Central memory CD8-positive, alpha-beta T cell (primary cell): ENCODE measurements at regions not wholly inside any gene's neighbourhood (a gene's known extent, or its start where the extent isn't known, plus 50 kb on each side); places are given as distances from the start of the nearest gene placed in this dataset.

Experiments
- ATAC-seq: fragments of 150-1000 bp; cut with Tn5 transposase; replicated peaks from 2 replicates; pipeline ENCODE4 v1.10.0; 2022; ENCODE audit warnings: mild to moderate bottlenecking, moderate FRiP score, moderate number of reproducible peaks; ENCODE audit not compliant: poor library complexity, severe bottlenecking; ENCODE audit errors: extremely low read depth
- DNase-seq, 2 donors: peaks; one replicate each; pipeline ENCODE4 v3.0.0; 2021; ENCODE audit warnings: low spot score in 2 of 2
- H3K27ac Mint-ChIP-seq: one replicate; pipeline ENCODE4 v1.8.0; 2022; ENCODE audit warnings: low read depth, mild to moderate bottlenecking, moderate library complexity, mixed read lengths
- H3K27me3 Mint-ChIP-seq: one replicate; pipeline ENCODE4 v1.8.0; 2022; ENCODE audit warnings: mixed read lengths
- H3K36me3 Mint-ChIP-seq: one replicate; pipeline ENCODE4 v1.8.0; 2022; ENCODE audit warnings: mild to moderate bottlenecking, moderate library complexity, mixed read lengths; ENCODE audit not compliant: insufficient read depth
- H3K4me1 Mint-ChIP-seq: one replicate; pipeline ENCODE4 v1.8.0; 2022; ENCODE audit warnings: mixed read lengths
- H3K4me3 Mint-ChIP-seq: one replicate; pipeline ENCODE4 v1.8.0; 2022; ENCODE audit warnings: mild to moderate bottlenecking, moderate library complexity, mixed read lengths
- H3K9me3 Mint-ChIP-seq: one replicate; pipeline ENCODE4 v1.8.0; 2022; ENCODE audit warnings: mixed read lengths

DNA sequence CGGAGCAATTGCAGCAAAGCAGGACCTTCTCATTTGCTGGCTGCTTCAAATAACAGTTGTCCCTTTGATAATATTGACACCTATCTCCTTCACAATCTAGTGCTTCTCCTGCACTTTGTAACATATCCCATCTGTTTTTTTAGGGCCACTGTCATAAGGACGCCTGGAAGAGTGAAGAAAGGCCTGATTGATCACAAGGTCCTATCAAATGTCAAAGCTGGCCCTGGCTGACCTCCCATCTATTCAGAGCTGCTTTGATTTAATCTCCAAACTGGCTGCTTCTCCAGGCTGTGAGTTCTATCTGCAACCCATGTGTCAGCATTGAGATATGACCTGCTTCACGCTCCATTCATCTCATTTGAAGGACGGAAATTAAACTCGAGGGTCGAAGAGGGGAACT is 601.2 kb upstream of the KCNMB2 start:
- no peaks in the 10 kb centered on the region for H3K9me3 Mint-ChIP-seq
- H3K27ac Mint-ChIP-seq = no peak overlapping the region
- H3K4me1 Mint-ChIP-seq = no peaks in the 10 kb centered on the region
- no peaks in the 10 kb centered on the region for H3K27me3 Mint-ChIP-seq
- H3K36me3 Mint-ChIP-seq = no peaks in the 10 kb centered on the region
- DNase-seq (no peak), ATAC-seq (no peak)
- no peak overlapping the region for H3K4me3 Mint-ChIP-seq

DNA sequence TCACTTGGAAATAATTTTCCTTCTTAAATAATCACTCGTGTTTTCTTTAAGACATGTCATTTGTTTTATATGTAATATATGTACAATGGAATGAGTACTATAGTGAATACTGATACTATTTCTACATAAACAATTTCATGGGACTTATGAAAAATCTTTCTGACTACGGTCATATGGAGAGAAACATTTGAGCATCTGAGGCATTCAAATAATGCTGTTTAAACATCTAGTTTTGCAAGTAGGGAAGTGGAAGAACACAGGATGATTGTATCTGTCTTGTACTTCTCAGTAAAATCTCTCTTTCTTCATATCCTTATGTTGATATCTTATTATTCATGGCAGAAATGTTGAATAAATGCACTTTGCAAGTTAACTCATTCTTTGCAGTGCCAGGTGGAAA is 599.5 kb upstream of the KCNMB2 start:
- ATAC-seq (no peak), DNase-seq (no peak)
- Mint-ChIP-seq H3K27me3 (no peaks in the 10 kb centered on the region), H3K27ac (no peak overlapping the region), H3K4me1 (no peaks in the 10 kb centered on the region), H3K4me3 (no peak overlapping the region), H3K36me3 (no peaks in the 10 kb centered on the region), H3K9me3 (no peaks in the 10 kb centered on the region)

DNA sequence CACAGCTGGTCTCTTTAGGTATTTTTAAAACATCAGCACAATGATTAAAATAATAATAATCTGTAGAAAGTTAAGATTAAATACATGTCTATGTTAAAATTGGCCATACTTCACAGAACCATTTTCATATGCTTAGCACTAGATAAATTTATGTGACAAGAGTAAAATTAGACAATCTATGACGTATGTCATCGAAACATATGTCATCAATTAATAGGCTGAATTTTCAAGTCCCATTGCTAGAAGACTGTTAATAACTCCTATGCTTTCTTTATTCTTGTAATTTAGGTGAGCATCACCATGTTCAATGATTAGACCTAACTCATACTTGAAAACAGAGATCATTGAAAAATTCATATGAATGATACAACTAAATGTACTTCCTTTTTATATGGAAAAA is 593.3 kb upstream of the KCNMB2 start:
- ATAC-seq = no peak
- peaks cover 26% of the 10 kb centered on the region for H3K4me1 Mint-ChIP-seq
- H3K36me3 Mint-ChIP-seq = no peaks in the 10 kb centered on the region
- no peak for DNase-seq
- H3K4me3 Mint-ChIP-seq = no peak overlapping the region
- no peaks in the 10 kb centered on the region for H3K27me3 Mint-ChIP-seq
- H3K27ac Mint-ChIP-seq = no peak overlapping the region
- no peaks in the 10 kb centered on the region for H3K9me3 Mint-ChIP-seq

- ATAC-seq = peak; percentile 61
- Mint-ChIP-seq H3K27ac (peak overlapping the region; percentile 69), H3K4me1 (peaks cover 26% of the 10 kb centered on the region), H3K9me3 (no peaks in the 10 kb centered on the region), H3K27me3 (no peaks in the 10 kb centered on the region), H3K36me3 (no peaks in the 10 kb centered on the region), H3K4me3 (peak overlapping the region; percentile 55)
- DNase-seq = no peak
These were observed 592.0 kb upstream of the KCNMB2 start for GRCh38 chr3:177944228-177944661.

- Mint-ChIP-seq H3K27me3 (no peaks in the 10 kb centered on the region), H3K9me3 (no peaks in the 10 kb centered on the region), H3K4me1 (peaks cover 26% of the 10 kb centered on the region), H3K27ac (peak overlapping the region; percentile 69), H3K4me3 (no peak overlapping the region), H3K36me3 (no peaks in the 10 kb centered on the region)
- ATAC-seq (no peak), DNase-seq (no peak)
These were observed 590.2 kb upstream of the KCNMB2 start for GRCh38 chr3:177946048-177946447.

- Mint-ChIP-seq H3K4me1 (peaks cover 26% of the 10 kb centered on the region), H3K27ac (no peak overlapping the region), H3K9me3 (no peaks in the 10 kb centered on the region), H3K36me3 (no peaks in the 10 kb centered on the region), H3K4me3 (no peak overlapping the region), H3K27me3 (no peaks in the 10 kb centered on the region)
- DNase-seq (no peak), ATAC-seq (no peak)
These were observed 589.7 kb upstream of the KCNMB2 start for GRCh38 chr3:177946497-177946896.

GRCh38 chr3:177946936-177947335 is 589.3 kb upstream of the KCNMB2 start:
- no peak for DNase-seq
- ATAC-seq = no peak
- Mint-ChIP-seq H3K4me1 (peaks cover 26% of the 10 kb centered on the region), H3K9me3 (no peaks in the 10 kb centered on the region), H3K36me3 (no peaks in the 10 kb centered on the region), H3K27me3 (no peaks in the 10 kb centered on the region), H3K27ac (no peak overlapping the region), H3K4me3 (no peak overlapping the region)

DNA sequence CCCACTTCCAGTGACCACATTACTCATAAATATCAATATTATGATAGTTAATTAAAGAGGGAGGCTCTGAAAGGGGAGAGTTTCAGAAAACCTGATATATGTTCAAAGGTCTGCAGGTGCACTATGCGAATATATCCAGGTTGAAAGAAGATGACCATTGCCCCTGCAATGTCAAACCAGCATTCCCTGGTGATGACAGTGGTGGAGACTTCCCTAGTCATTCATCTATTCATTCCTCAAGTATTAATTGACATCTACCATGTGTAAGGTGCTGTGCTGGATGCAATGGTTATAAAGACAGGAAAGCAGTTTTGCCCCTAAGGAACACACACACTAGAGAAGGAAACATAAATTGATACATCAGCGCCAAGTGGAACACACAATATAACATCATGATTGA is 588.3 kb upstream of the KCNMB2 start:
- no peaks in the 10 kb centered on the region for H3K27me3 Mint-ChIP-seq
- no peak overlapping the region for H3K27ac Mint-ChIP-seq
- H3K4me3 Mint-ChIP-seq = no peak overlapping the region
- ATAC-seq = no peak
- peaks cover 26% of the 10 kb centered on the region for H3K4me1 Mint-ChIP-seq
- H3K9me3 Mint-ChIP-seq = no peaks in the 10 kb centered on the region
- no peak for DNase-seq
- no peaks in the 10 kb centered on the region for H3K36me3 Mint-ChIP-seq

- Mint-ChIP-seq H3K9me3 (no peaks in the 10 kb centered on the region), H3K27ac (no peak overlapping the region), H3K4me3 (no peak overlapping the region), H3K27me3 (no peaks in the 10 kb centered on the region), H3K36me3 (no peaks in the 10 kb centered on the region), H3K4me1 (peaks cover 22% of the 10 kb centered on the region)
- ATAC-seq (no peak), DNase-seq (no peak)
These were observed 587.4 kb upstream of the KCNMB2 start for GRCh38 chr3:177948716-177949425.

DNA sequence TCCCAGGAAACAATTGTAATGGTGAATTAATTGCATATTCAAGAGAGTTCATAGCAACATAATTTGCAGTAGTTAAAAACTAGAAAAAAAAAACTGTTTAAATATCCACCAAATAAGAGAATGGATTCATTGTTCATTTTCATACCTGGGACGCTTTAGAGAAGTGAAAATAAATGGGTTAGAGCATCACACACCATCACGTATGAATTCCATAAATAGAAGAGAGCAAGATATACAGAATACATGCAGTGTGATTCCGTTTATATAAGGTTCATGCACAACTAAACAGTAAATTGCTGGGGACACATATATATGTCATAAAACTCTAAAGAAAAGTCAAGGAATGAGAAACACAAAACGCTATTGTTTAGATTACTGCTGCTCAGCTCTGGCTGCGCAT is 577.0 kb upstream of the KCNMB2 start:
- ATAC-seq (no peak), DNase-seq (no peak)
- no peaks in the 10 kb centered on the region for H3K27me3 Mint-ChIP-seq
- H3K4me1 Mint-ChIP-seq = no peaks in the 10 kb centered on the region
- H3K36me3 Mint-ChIP-seq = no peaks in the 10 kb centered on the region
- H3K4me3 Mint-ChIP-seq = no peak overlapping the region
- H3K27ac Mint-ChIP-seq = no peak overlapping the region
- H3K9me3 Mint-ChIP-seq = no peaks in the 10 kb centered on the region

DNA sequence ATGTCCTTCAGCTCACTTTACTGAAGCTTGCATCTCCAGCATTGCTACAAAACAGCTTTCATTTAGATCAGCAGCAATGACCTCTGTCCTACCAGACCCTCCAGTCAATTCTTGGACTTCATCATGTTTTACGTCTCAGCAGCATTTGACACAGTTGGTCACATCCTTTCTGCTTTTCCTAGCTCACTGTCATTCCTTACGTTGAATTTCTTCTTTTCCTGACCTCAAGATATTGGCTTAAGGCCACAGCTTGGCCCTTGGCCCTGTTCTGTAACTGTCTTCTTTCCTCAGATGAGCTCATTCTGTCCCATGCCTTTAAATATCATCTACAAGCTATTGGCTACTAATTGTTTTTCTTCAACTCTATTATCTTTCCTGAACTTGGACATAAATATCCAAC is 576.2 kb upstream of the KCNMB2 start:
- H3K27ac Mint-ChIP-seq = no peak overlapping the region
- DNase-seq (no peak), ATAC-seq (no peak)
- H3K36me3 Mint-ChIP-seq = no peaks in the 10 kb centered on the region
- H3K9me3 Mint-ChIP-seq = no peaks in the 10 kb centered on the region
- H3K27me3 Mint-ChIP-seq = peaks cover 6% of the 10 kb centered on the region
- no peaks in the 10 kb centered on the region for H3K4me1 Mint-ChIP-seq
- no peak overlapping the region for H3K4me3 Mint-ChIP-seq

DNA sequence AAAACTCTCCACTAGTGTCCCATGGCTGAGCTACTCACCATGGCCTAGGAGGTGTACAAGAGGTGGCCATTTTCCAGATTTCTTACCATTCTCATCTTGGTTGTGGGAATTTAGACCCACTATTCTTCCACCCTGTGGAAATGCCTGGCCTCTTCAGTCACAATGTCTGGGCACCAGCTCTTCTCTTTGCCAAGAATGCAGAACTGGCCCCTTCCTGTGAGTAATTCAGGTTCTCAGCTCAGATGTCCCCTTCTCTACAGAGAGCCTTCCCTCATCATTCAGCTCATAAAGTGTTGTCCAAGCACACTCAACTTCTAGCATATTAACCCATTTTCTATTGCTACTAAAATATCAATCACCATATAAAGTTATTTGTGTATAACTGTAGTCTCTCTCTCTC is 575.5 kb upstream of the KCNMB2 start:
- ATAC-seq = no peak
- Mint-ChIP-seq H3K4me1 (no peaks in the 10 kb centered on the region), H3K9me3 (no peaks in the 10 kb centered on the region), H3K27me3 (peaks cover 10% of the 10 kb centered on the region), H3K27ac (no peak overlapping the region), H3K36me3 (no peaks in the 10 kb centered on the region), H3K4me3 (no peak overlapping the region)
- no peak for DNase-seq

- H3K4me1 Mint-ChIP-seq = no peaks in the 10 kb centered on the region
- ATAC-seq = no peak
- H3K27ac Mint-ChIP-seq = no peak overlapping the region
- DNase-seq = no peak
- H3K9me3 Mint-ChIP-seq = no peaks in the 10 kb centered on the region
- no peak overlapping the region for H3K4me3 Mint-ChIP-seq
- no peaks in the 10 kb centered on the region for H3K36me3 Mint-ChIP-seq
- peaks cover 10% of the 10 kb centered on the region for H3K27me3 Mint-ChIP-seq
These were observed 574.5 kb upstream of the KCNMB2 start for GRCh38 chr3:177961784-177962183.
